ENCODE measurements at regions not wholly inside any gene's neighbourhood (a gene's known extent, or its start where the extent isn't known, plus 50 kb on each side); places are given as distances from the start of the nearest gene placed in this dataset.

GRCh38 chr2:128547667-128548066, 229.0 kb upstream of the HS6ST1 start (continued):
- TF ChIP-seq HOXD1 (CRISPR knock-in tag; IDR thresholded peaks at IDR 0.05) (no peak), KLF9 (CRISPR knock-in tag; IDR thresholded peaks at IDR 0.05; ENCODE audit: low read depth) (no peak), UBTF (CRISPR knock-in tag; IDR thresholded peaks at IDR 0.05) (no peak), ZNF747 (CRISPR knock-in tag; IDR thresholded peaks at IDR 0.05; ENCODE audit: borderline replicate concordance) (no peak), REXO4 (CRISPR knock-in tag; IDR thresholded peaks at IDR 0.05; ENCODE audit: borderline replicate concordance) (no peak), SOX6 (IDR thresholded peaks at IDR 0.05) (no peak), SOX6 (CRISPR knock-in tag; IDR thresholded peaks at IDR 0.05) (no peak), AKAP8 (CRISPR knock-in tag; IDR thresholded peaks at IDR 0.05) (no peak)

- H3K79me2 ChIP-seq (ENCODE audit: insufficient read depth, low read length), result no peaks in the 10 kb centered on the region
- ATAC-seq, result no peak
- no peak for DNase-seq (ENCODE audit: low spot score)
- H3K27ac ChIP-seq (ENCODE audit: extremely low read length, insufficient read depth, low read length), result no peak overlapping the region
- no peaks in the 10 kb centered on the region for H4K20me1 ChIP-seq (ENCODE audit: insufficient read depth, low read length)
- H3K27me3 ChIP-seq (ENCODE audit: control insufficient read depth in 1 of 2, insufficient read depth in 2 of 2, low read length in 2 of 2), result peaks cover 0 to 39% of the 10 kb centered on the region in 2 experiments; a peak in 3 of 5 replicates
- CTCF ChIA-PET (ENCODE audit: low intra/inter-chr PET ratio, low total read pairs), result no interaction called here
- no peak overlapping the region for H3K4me3 ChIP-seq (replicated peaks in 1 of 3; ENCODE audit: insufficient read depth in 1 of 3, low read depth in 2 of 3, low read length in 3 of 3)
- no peaks in the 10 kb centered on the region for H3K9me3 ChIP-seq (ENCODE audit: low read length)
- no peaks in the 10 kb centered on the region; the same call in 1 of the 2 replicates for H3K4me1 ChIP-seq (ENCODE audit: insufficient read depth, low read length)
- no peak overlapping the region for H2AFZ ChIP-seq (ENCODE audit: low read length)
- H3K36me3 ChIP-seq (replicated peaks in 1 of 2; ENCODE audit: control insufficient read depth in 1 of 2, insufficient read depth in 2 of 2, low read length in 2 of 2), result no peaks in the 10 kb centered on the region
- H3K9ac ChIP-seq (ENCODE audit: insufficient read depth, low read depth, low read length), result no peak overlapping the region
- no TSS peak for BruUV-seq (replicated peaks)
- intact Hi-C loops (cut with micrococcal nuclease; ENCODE audit: unreplicated experiment), result no loop called here
- in situ Hi-C loops (cut with HindIII; ENCODE audit: extremely low pct_ligation_motif_present, low pct_unique_long_range_greater_than_20kb), result no loop called here
- 60% methylated on average over 8 of the region's 9 CpGs for WGBS (ENCODE audit: low lambda C conversion rate)
- POLR2A ChIA-PET, result no interaction called here
- no peak for FAIRE-seq
- H3K4me2 ChIP-seq (ENCODE audit: low read depth, low read length), result no peak overlapping the region
- TF ChIP-seq DR1 (CRISPR knock-in tag; IDR thresholded peaks at IDR 0.05) (no peak), TCF7L2 (IDR thresholded peaks at IDR 0.05; ENCODE audit: low read depth, low read length) (no peak), NFRKB (IDR thresholded peaks at IDR 0.05) (no peak), ZNF639 (CRISPR knock-in tag; conservative IDR thresholded peaks at IDR 0.05) (no peak), ZNF253 (CRISPR knock-in tag; IDR thresholded peaks at IDR 0.05; ENCODE audit: borderline replicate concordance) (no peak), ZNF549 (CRISPR knock-in tag; IDR thresholded peaks at IDR 0.05) (no peak), FOXP4 (CRISPR knock-in tag; IDR thresholded peaks at IDR 0.05) (no peak), ZNF280B (CRISPR knock-in tag; IDR thresholded peaks at IDR 0.05; ENCODE audit: borderline replicate concordance) (no peak), NR1H2 (CRISPR knock-in tag; IDR thresholded peaks at IDR 0.05; ENCODE audit: borderline replicate concordance, low read depth) (no peak), CBX1 (IDR thresholded peaks at IDR 0.05; ENCODE audit: low read depth) (no peak), MLX (CRISPR knock-in tag; IDR thresholded peaks at IDR 0.05) (no peak)
These were observed 229.8 kb upstream of the HS6ST1 start for GRCh38 chr2:128548461-128548891.
